ENCODE measurements at regions not wholly inside any gene's neighbourhood (a gene's known extent, or its start where the extent isn't known, plus 50 kb on each side); places are given as distances from the start of the nearest gene placed in this dataset.

GRCh38 chr6:168873278-168874190 is 380.1 kb downstream of the THBS2 start:
- FAIRE-seq (no peak), DNase-seq (ENCODE audit: insufficient read length) (no peak)
- TF ChIP-seq POLR2AphosphoS5 (IDR thresholded peaks at IDR 0.05; ENCODE audit: low read depth, low read length) (no peak), TAF1 (IDR thresholded peaks at IDR 0.05; ENCODE audit: borderline replicate concordance, low read depth, low read length) (no peak), POLR2A (IDR thresholded peaks at IDR 0.05; ENCODE audit: low read depth, low read length) (no peak)

- TF ChIP-seq POLR2A (IDR thresholded peaks at IDR 0.05; ENCODE audit: low read depth, low read length) (no peak), POLR2AphosphoS5 (IDR thresholded peaks at IDR 0.05; ENCODE audit: low read depth, low read length) (no peak), TAF1 (IDR thresholded peaks at IDR 0.05; ENCODE audit: borderline replicate concordance, low read depth, low read length) (no peak)
- DNase-seq (ENCODE audit: insufficient read length) (no peak), FAIRE-seq (no peak)
Observed at GRCh38 chr6:168871642-168872315, 381.9 kb downstream of the THBS2 start.

- TF ChIP-seq POLR2AphosphoS5 (IDR thresholded peaks at IDR 0.05; ENCODE audit: low read depth, low read length), result no peak
- TF ChIP-seq TAF1 (IDR thresholded peaks at IDR 0.05; ENCODE audit: borderline replicate concordance, low read depth, low read length), result no peak
- no peak for TF ChIP-seq POLR2A (IDR thresholded peaks at IDR 0.05; ENCODE audit: low read depth, low read length)
- FAIRE-seq (no peak), DNase-seq (ENCODE audit: insufficient read length) (no peak)
Observed at GRCh38 chr6:168870982-168871381, 382.7 kb downstream of the THBS2 start.

GRCh38 chr6:168867247-168868102 is 386.2 kb downstream of the THBS2 start:
- TF ChIP-seq POLR2AphosphoS5 (IDR thresholded peaks at IDR 0.05; ENCODE audit: low read depth, low read length) (no peak), POLR2A (IDR thresholded peaks at IDR 0.05; ENCODE audit: low read depth, low read length) (no peak), TAF1 (IDR thresholded peaks at IDR 0.05; ENCODE audit: borderline replicate concordance, low read depth, low read length) (no peak)
- FAIRE-seq (no peak), DNase-seq (ENCODE audit: insufficient read length) (no peak)

GRCh38 chr6:168866534-168866933 is 387.1 kb downstream of the THBS2 start:
- no peak for FAIRE-seq
- no peak for TF ChIP-seq POLR2AphosphoS5 (IDR thresholded peaks at IDR 0.05; ENCODE audit: low read depth, low read length)
- no peak for TF ChIP-seq TAF1 (IDR thresholded peaks at IDR 0.05; ENCODE audit: borderline replicate concordance, low read depth, low read length)
- TF ChIP-seq POLR2A (IDR thresholded peaks at IDR 0.05; ENCODE audit: low read depth, low read length), result no peak

GRCh38 chr6:168865522-168865921 is 388.1 kb downstream of the THBS2 start:
- DNase-seq (ENCODE audit: insufficient read length) (no peak), FAIRE-seq (no peak)
- TF ChIP-seq TAF1 (IDR thresholded peaks at IDR 0.05; ENCODE audit: borderline replicate concordance, low read depth, low read length), result no peak
- no peak for TF ChIP-seq POLR2AphosphoS5 (IDR thresholded peaks at IDR 0.05; ENCODE audit: low read depth, low read length)
- TF ChIP-seq POLR2A (IDR thresholded peaks at IDR 0.05; ENCODE audit: low read depth, low read length), result no peak

More at GRCh38 chr6:168866534-168866933, 387.1 kb downstream of the THBS2 start:
- DNase-seq (ENCODE audit: insufficient read length), result no peak

GRCh38 chr6:168864541-168865460 is 388.8 kb downstream of the THBS2 start:
- FAIRE-seq (no peak), DNase-seq (ENCODE audit: insufficient read length) (no peak)
- no peak for TF ChIP-seq POLR2AphosphoS5 (IDR thresholded peaks at IDR 0.05; ENCODE audit: low read depth, low read length)
- no peak for TF ChIP-seq TAF1 (IDR thresholded peaks at IDR 0.05; ENCODE audit: borderline replicate concordance, low read depth, low read length)
- no peak for TF ChIP-seq POLR2A (IDR thresholded peaks at IDR 0.05; ENCODE audit: low read depth, low read length)

GRCh38 chr6:168863467-168863866 is 390.2 kb downstream of the THBS2 start:
- TF ChIP-seq TAF1 (IDR thresholded peaks at IDR 0.05; ENCODE audit: borderline replicate concordance, low read depth, low read length) (no peak), POLR2AphosphoS5 (IDR thresholded peaks at IDR 0.05; ENCODE audit: low read depth, low read length) (no peak), POLR2A (IDR thresholded peaks at IDR 0.05; ENCODE audit: low read depth, low read length) (no peak)
- no peak for FAIRE-seq
- DNase-seq (ENCODE audit: insufficient read length), result no peak

- TF ChIP-seq POLR2AphosphoS5 (IDR thresholded peaks at IDR 0.05; ENCODE audit: low read depth, low read length), result no peak
- TF ChIP-seq TAF1 (IDR thresholded peaks at IDR 0.05; ENCODE audit: borderline replicate concordance, low read depth, low read length), result no peak
- no peak for TF ChIP-seq POLR2A (IDR thresholded peaks at IDR 0.05; ENCODE audit: low read depth, low read length)
- FAIRE-seq, result no peak
- no peak for DNase-seq (ENCODE audit: insufficient read length)
Observed at GRCh38 chr6:168862346-168862980, 391.2 kb downstream of the THBS2 start.

- TF ChIP-seq POLR2A (IDR thresholded peaks at IDR 0.05; ENCODE audit: low read depth, low read length) (no peak), TAF1 (IDR thresholded peaks at IDR 0.05; ENCODE audit: borderline replicate concordance, low read depth, low read length) (no peak), POLR2AphosphoS5 (IDR thresholded peaks at IDR 0.05; ENCODE audit: low read depth, low read length) (no peak)
Observed at GRCh38 chr6:168860987-168861386, 392.7 kb downstream of the THBS2 start.

More at GRCh38 chr6:168860987-168861386, 392.7 kb downstream of the THBS2 start:
- no peak for DNase-seq (ENCODE audit: insufficient read length)
- FAIRE-seq, result no peak

Data from GM12892 (cell line).